ENCODE measurements at regions not wholly inside any gene's neighbourhood (a gene's known extent, or its start where the extent isn't known, plus 50 kb on each side); places are given as distances from the start of the nearest gene placed in this dataset.

- H3K9ac ChIP-seq (ENCODE audit: low read length): no peak overlapping the region
- Mint-ChIP-seq H3K27ac (no peak overlapping the region), H3K9me3 (ENCODE audit: insufficient read depth) (no peaks in the 10 kb centered on the region), H3K4me3 (peak overlapping the region; percentile 9), H3K4me1 (peaks cover 11% of the 10 kb centered on the region), H3K27me3 (no peaks in the 10 kb centered on the region)
- no peak overlapping the region for H3K4me2 ChIP-seq (replicated peaks; ENCODE audit: low read depth, low read length, poor library complexity, severe bottlenecking)
- H3K9me3 ChIP-seq (ENCODE audit: control extremely low read depth in 1 of 3, control insufficient read depth in 2 of 3, insufficient read depth in 1 of 3, low read length in 2 of 3): no peaks in the 10 kb centered on the region
- H3K27me3 ChIP-seq (replicated peaks in 1 of 4; ENCODE audit: control extremely low read depth in 1 of 4, control insufficient read depth in 3 of 4, insufficient read depth in 4 of 4, low read length in 3 of 4): peaks cover 0 to 11% (median 1%) of the 10 kb centered on the region in 4 experiments
- WGBS (ENCODE audit: insufficient coverage): 42% methylated on average over 7 of the region's 15 CpGs
- peak; percentile 36 for ATAC-seq (ENCODE audit: low read depth)
- TF ChIP-seq EZH2 (IDR thresholded peaks at IDR 0.05; ENCODE audit: borderline replicate concordance, insufficient read depth, low read depth, low read length, poor library complexity, severe bottlenecking) (no peak), CTCF (IDR thresholded peaks at IDR 0.05) (no peak)
- DNase-seq: no peak
- intact Hi-C loops (cut with micrococcal nuclease): no loop called here
- H3K4me1 ChIP-seq (ENCODE audit: control insufficient read depth in 2 of 2, insufficient read depth in 2 of 2, low read length in 2 of 2): peaks cover 3 to 6% of the 10 kb centered on the region in 2 donors
- H3K36me3 ChIP-seq (replicated peaks in 1 of 2; ENCODE audit: control extremely low read depth in 1 of 2, control insufficient read depth in 1 of 2, extremely low read depth in 1 of 2, insufficient read depth in 2 of 2, low read length in 1 of 2): no peaks in the 10 kb centered on the region
- no peaks in the 10 kb centered on the region for H3K79me2 ChIP-seq (ENCODE audit: control insufficient read depth, insufficient read depth, low read length)
- H4K20me1 ChIP-seq (ENCODE audit: control insufficient read depth, insufficient read depth, low read length, poor library complexity, severe bottlenecking): no peaks in the 10 kb centered on the region
- POLR2A ChIA-PET: interaction anchor here (0.6 kb wide), 1 partner anchor 281 kb away, joined by 5 read pairs; no protein-coding TSS in a partner anchor
- CTCF ChIA-PET: interaction anchor here (0.6 to 2.4 kb wide), 3 partner anchors 49 to 159 kb away, joined by 3 to 15 read pairs (median 3); no protein-coding TSS in a partner anchor
- no peak overlapping the region for H3K27ac ChIP-seq (ENCODE audit: low read length in 2 of 2)
- no peak overlapping the region for H3K4me3 ChIP-seq (ENCODE audit: control extremely low read depth in 1 of 5, extremely low read depth in 1 of 5, insufficient read depth in 1 of 5, low read depth in 2 of 5, low read length in 4 of 5)
- H2AFZ ChIP-seq (ENCODE audit: insufficient read depth, low read depth, low read length, poor library complexity, severe bottlenecking): no peak overlapping the region
Observed at GRCh38 chr1:9448132-9449109, 90.8 kb upstream of the SLC25A33 start.
